ENCODE measurements at regions not wholly inside any gene's neighbourhood (a gene's known extent, or its start where the extent isn't known, plus 50 kb on each side); places are given as distances from the start of the nearest gene placed in this dataset.
"Not testable (repeated sequence)": the region's sequence is repeated elsewhere in the genome, so short reads cannot be mapped to it uniquely, and the experiment has no call there.

DNA sequence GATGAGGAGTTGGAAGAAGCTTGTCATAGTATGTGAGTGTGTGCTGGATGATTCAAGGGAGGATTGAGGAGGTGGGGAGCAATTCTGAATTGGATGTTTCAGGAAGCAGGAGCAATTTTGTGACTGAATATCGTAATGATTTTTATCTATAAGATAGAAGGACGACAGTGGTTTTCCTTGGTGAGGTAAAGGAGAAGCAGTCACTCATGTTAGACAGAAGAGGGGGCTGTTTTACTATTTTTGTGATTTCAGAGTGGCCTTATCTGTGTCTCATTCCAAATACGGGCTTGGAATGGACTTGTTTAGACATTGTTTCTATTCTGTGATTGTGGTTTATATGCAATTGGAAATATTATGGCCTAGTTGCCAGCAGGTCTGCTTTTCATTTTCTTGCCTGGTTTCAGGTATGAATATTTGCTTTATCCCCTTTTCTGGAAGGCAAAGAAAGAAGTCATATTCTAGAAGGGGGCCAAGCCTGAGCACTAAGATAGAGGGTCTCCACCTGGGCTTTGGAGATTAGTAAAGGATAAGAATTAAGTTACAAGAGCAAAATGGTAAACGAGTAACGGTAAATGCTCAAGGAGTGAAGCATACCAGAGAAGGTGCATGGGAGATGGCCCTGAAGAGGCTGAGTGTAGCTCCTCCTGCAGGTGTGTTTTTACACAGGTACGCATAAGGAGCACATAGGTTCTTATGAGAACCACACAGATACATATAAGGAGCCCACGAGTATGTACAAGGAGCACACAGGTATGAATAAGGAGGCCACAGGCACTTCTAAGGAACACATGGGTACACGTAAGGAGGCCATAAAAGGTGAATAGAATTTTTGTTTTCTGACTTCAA, 124.6 kb upstream of the KCNAB1 start:
- H3K4me1 Mint-ChIP-seq (ENCODE audit: low read depth) = peaks cover 8% of the 10 kb centered on the region; the same call in 1 of the 2 replicates
- peak; percentile 57 for DNase-seq
- H3K27me3 Mint-ChIP-seq (ENCODE audit: insufficient read depth) = peaks cover 5% of the 10 kb centered on the region; the same call in 1 of the 2 replicates
- H3K36me3 Mint-ChIP-seq (ENCODE audit: low read depth) = no peaks in the 10 kb centered on the region
- TF ChIP-seq, protein P1, sequence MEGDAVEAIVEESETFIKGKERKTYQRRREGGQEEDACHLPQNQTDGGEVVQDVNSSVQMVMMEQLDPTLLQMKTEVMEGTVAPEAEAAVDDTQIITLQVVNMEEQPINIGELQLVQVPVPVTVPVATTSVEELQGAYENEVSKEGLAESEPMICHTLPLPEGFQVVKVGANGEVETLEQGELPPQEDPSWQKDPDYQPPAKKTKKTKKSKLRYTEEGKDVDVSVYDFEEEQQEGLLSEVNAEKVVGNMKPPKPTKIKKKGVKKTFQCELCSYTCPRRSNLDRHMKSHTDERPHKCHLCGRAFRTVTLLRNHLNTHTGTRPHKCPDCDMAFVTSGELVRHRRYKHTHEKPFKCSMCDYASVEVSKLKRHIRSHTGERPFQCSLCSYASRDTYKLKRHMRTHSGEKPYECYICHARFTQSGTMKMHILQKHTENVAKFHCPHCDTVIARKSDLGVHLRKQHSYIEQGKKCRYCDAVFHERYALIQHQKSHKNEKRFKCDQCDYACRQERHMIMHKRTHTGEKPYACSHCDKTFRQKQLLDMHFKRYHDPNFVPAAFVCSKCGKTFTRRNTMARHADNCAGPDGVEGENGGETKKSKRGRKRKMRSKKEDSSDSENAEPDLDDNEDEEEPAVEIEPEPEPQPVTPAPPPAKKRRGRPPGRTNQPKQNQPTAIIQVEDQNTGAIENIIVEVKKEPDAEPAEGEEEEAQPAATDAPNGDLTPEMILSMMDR (IDR thresholded peaks at IDR 0.05) = peak; percentile 71
- H3K9me3 Mint-ChIP-seq = no peaks in the 10 kb centered on the region
- H3K4me3 Mint-ChIP-seq = no peak overlapping the region
- no peak overlapping the region for H3K27ac Mint-ChIP-seq

DNA sequence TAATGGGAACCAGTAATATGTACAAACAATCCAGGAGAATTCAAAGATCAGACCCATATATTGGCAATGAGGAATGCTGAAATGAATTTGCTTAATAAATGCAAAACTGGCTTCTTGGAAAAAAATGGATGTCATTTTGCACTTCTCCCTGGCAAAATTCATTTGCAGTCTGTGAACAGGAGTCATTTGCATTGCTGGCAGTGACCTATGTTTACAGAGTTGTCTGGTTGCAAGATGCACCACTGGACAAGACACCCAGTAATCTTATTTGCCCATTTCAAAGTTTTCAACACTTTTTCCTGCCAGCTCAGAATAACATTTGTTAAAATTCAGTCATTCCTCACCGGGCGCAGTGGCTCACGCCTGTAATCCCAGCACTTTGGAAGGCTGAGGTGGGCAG, 123.5 kb upstream of the KCNAB1 start:
- TF ChIP-seq, protein P1 (IDR thresholded peaks at IDR 0.05) = no peak
- Mint-ChIP-seq H3K27ac (no peak overlapping the region), H3K36me3 (ENCODE audit: low read depth) (no peaks in the 10 kb centered on the region), H3K4me3 (no peak overlapping the region), H3K4me1 (ENCODE audit: low read depth) (peaks cover 3% of the 10 kb centered on the region; the same call in 1 of the 2 replicates), H3K27me3 (ENCODE audit: insufficient read depth) (peaks cover 7% of the 10 kb centered on the region; the same call in 1 of the 2 replicates), H3K9me3 (no peaks in the 10 kb centered on the region)
- no peak for DNase-seq

DNA sequence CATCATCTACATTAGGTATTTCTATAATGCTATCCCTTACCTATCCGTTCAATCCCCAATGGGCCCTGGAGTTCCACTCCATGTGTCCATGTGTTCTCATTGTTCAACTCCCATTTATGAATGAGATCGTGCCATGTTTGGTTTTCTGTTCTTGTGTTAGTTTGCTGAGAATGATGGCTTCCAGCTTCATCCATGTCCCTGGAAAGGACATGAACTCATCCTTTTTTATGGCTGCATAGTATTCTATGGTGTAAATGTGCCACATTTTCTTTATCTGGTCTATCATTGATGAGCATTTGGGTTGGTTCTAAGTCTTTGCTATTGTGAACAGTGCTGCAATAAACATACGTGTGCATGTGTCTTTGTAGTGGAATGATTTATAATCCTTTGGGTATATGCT, 122.2 kb upstream of the KCNAB1 start:
- not testable (repeated sequence) for H3K27ac Mint-ChIP-seq; DNase-seq; H3K4me1 Mint-ChIP-seq (ENCODE audit: low read depth); H3K36me3 Mint-ChIP-seq (ENCODE audit: low read depth); H3K4me3 Mint-ChIP-seq; H3K27me3 Mint-ChIP-seq (ENCODE audit: insufficient read depth); H3K9me3 Mint-ChIP-seq

DNA sequence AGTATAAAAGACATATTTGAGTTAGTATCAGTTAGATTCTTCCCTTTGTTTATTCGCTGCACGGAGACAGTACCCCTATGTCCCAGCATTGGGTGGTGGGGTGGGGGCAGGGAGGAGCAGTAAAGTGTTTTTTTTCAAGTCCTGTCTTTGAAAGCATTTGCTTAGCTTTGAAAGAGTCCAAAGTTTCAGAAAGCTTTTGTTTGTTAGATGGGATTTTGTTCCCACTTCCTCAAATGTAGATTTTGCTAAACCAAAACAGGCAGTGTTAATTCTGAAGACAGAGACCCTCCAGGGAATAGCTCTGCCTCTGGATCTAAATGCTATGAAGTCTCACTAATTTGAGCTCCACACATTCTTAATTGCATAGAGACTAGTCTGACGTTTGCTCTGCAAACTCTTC, 114.6 kb upstream of the KCNAB1 start:
- peaks cover 5% of the 10 kb centered on the region for H3K27me3 Mint-ChIP-seq (ENCODE audit: insufficient read depth)
- H3K9me3 Mint-ChIP-seq = no peaks in the 10 kb centered on the region
- TF ChIP-seq, protein P1 (IDR thresholded peaks at IDR 0.05) = no peak
- H3K36me3 Mint-ChIP-seq (ENCODE audit: low read depth) = no peaks in the 10 kb centered on the region
- DNase-seq = no peak
- no peak overlapping the region for H3K4me3 Mint-ChIP-seq
- no peak overlapping the region for H3K27ac Mint-ChIP-seq
- H3K4me1 Mint-ChIP-seq (ENCODE audit: low read depth) = no peaks in the 10 kb centered on the region

DNA sequence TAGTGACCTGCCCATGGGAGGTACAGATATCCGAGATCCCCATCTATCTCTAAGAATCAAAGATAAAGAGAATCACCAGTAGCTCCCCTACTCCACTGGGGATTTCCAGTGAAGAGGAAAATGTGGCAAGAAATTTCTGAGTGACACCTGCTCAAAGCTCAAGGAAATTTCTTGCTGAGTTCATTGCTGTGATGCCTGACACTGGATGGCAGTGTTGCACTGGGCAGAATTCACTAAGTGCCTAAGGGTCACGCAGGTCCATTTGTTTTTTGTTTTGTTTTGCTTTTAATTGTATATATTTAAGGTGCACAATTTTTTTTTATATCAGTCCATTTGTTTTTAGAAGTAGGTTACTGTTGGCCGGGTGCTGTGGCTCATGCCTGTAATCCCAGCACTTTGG, 109.5 kb upstream of the KCNAB1 start:
- Mint-ChIP-seq H3K4me1 (ENCODE audit: low read depth) (no peaks in the 10 kb centered on the region), H3K9me3 (no peaks in the 10 kb centered on the region), H3K4me3 (no peak overlapping the region)

DNA sequence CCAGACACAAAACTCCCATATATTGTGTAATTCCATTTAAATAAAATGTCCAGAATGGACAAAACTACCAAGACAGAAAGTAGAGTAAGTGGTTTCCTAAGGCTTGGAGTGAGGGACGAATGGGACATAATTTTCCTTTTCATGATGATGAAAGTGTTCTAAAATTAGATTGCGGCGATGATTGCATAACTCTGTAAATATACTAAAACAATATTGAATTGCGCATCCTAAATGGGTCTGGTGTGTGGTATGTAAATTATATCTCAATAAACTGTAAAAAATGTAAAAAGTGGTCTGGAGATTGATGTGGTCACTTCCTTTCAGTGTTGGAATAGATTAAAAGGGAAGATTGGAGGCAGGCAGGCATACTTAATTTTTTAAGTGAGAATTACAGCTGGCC, 105.9 kb upstream of the KCNAB1 start:
- no peaks in the 10 kb centered on the region for H3K9me3 Mint-ChIP-seq
- no peaks in the 10 kb centered on the region for H3K4me1 Mint-ChIP-seq (ENCODE audit: low read depth)
- no peak overlapping the region for H3K4me3 Mint-ChIP-seq
- TF ChIP-seq, protein P1 (IDR thresholded peaks at IDR 0.05) = no peak
- no peak overlapping the region for H3K27ac Mint-ChIP-seq
- H3K36me3 Mint-ChIP-seq (ENCODE audit: low read depth) = no peaks in the 10 kb centered on the region
- H3K27me3 Mint-ChIP-seq (ENCODE audit: insufficient read depth) = peaks cover 2% of the 10 kb centered on the region; the same call in 1 of the 2 replicates
- no peak for DNase-seq

More for the DNA sequence above, 109.5 kb upstream of the KCNAB1 start:
- TF ChIP-seq, protein P1 (IDR thresholded peaks at IDR 0.05) = peak; percentile 40; the same call in 1 of the 2 replicates
- Mint-ChIP-seq H3K27me3 (ENCODE audit: insufficient read depth) (peaks cover 2% of the 10 kb centered on the region; the same call in 1 of the 2 replicates), H3K27ac (no peak overlapping the region), H3K36me3 (ENCODE audit: low read depth) (no peaks in the 10 kb centered on the region)
- DNase-seq = no peak
